ENCODE measurements at regions not wholly inside any gene's neighbourhood (a gene's known extent, or its start where the extent isn't known, plus 50 kb on each side); places are given as distances from the start of the nearest gene placed in this dataset.

GRCh38 chr5:173435447-173435846, 107.2 kb upstream of the STC2 start:
- no peak for TF ChIP-seq JUN (IDR thresholded peaks at IDR 0.05; ENCODE audit: borderline replicate concordance, insufficient read depth, insufficient read length, low read depth)
- TF ChIP-seq CTCF (IDR thresholded peaks at IDR 0.05; ENCODE audit: extremely low read depth in 1 of 2, insufficient read depth in 1 of 2, low read depth in 1 of 2, low read length in 2 of 2): no peak
- TF ChIP-seq POLR2A (IDR thresholded peaks at IDR 0.05; ENCODE audit: low read depth, low read length): no peak
- no peak for TF ChIP-seq POLR2AphosphoS5 (IDR thresholded peaks at IDR 0.05; ENCODE audit: insufficient read depth, low read depth, low read length)
- no peak for TF ChIP-seq MAX (IDR thresholded peaks at IDR 0.05; ENCODE audit: insufficient read depth, insufficient read length)
- TF ChIP-seq EZH2 (IDR thresholded peaks at IDR 0.05; ENCODE audit: borderline replicate concordance, low read depth, low read length, severe bottlenecking): no peak
